Stomach (tissue), 4 donors: ENCODE measurements at regions not wholly inside any gene's neighbourhood (a gene's known extent, or its start where the extent isn't known, plus 50 kb on each side); places are given as distances from the start of the nearest gene placed in this dataset.
"Not testable (repeated sequence)": the region's sequence is repeated elsewhere in the genome, so short reads cannot be mapped to it uniquely, and the experiment has no call there.

Experiments used
- CTCF ChIP-seq, 7 experiments: fragments of 450-650 bp in 4 of 7; fragments of 200-600 bp in 3 of 7; sonication (generic) in 3 of 7; IDR thresholded peaks; one replicate each; pipeline ENCODE4 v1.5.1; 2016 to 2019; ENCODE audit warnings: antibody characterized with exemption in 7 of 7, control low read depth in 2 of 7, mild to moderate bottlenecking in 1 of 7
- POLR2A ChIP-seq, 4 donors: fragments of 450-650 bp; IDR thresholded peaks; one replicate each; pipeline ENCODE4 v1.6.1; 2016; ENCODE audit warnings: antibody characterized with exemption in 4 of 4, control low read depth in 2 of 4, mild to moderate bottlenecking in 1 of 4, moderate library complexity in 1 of 4

- TF ChIP-seq CTCF, POLR2A (IDR thresholded peaks at IDR 0.05): not testable (repeated sequence)
Measured at GRCh38 chr15:24557281-24557680, 118.3 kb upstream of the NPAP1 start.
